Liver (tissue), 8 donors: ENCODE measurements at regions not wholly inside any gene's neighbourhood (a gene's known extent, or its start where the extent isn't known, plus 50 kb on each side); places are given as distances from the start of the nearest gene placed in this dataset.

Source experiments
- DNase-seq: peaks from one replicate; pipeline ENCODE4 v3.0.0-alpha.2; 2017; ENCODE audit warnings: low spot score
- H3K27ac ChIP-seq, 2 donors: one replicate each; pipeline ENCODE4 v1.7.0; 2013; ENCODE audit warnings: inconsistent platforms in 2 of 2, low read length in 2 of 2, control low read depth in 1 of 2, low read depth in 1 of 2, mild to moderate bottlenecking in 1 of 2
- H3K27me3 ChIP-seq, 4 donors: one replicate each; pipeline versions ENCODE4 v1.6.1 to v1.7.0; 2013; ENCODE audit warnings: low read length in 3 of 4, inconsistent platforms in 1 of 4, mild to moderate bottlenecking in 1 of 4, moderate library complexity in 1 of 4; ENCODE audit not compliant: control insufficient read depth in 4 of 4, insufficient read depth in 4 of 4
- H3K36me3 ChIP-seq, 4 donors: one replicate each; pipeline versions ENCODE4 v1.6.1 to v1.7.0; 2013; ENCODE audit warnings: low read length in 3 of 4, mild to moderate bottlenecking in 3 of 4, low read depth in 1 of 4, moderate library complexity in 1 of 4; ENCODE audit not compliant: control insufficient read depth in 4 of 4, insufficient read depth in 3 of 4
- H3K4me1 ChIP-seq, 4 donors: one replicate each; pipeline versions ENCODE4 v1.6.1 to v1.7.0; 2013; ENCODE audit warnings: low read length in 3 of 4, mild to moderate bottlenecking in 3 of 4, moderate library complexity in 1 of 4; ENCODE audit not compliant: control insufficient read depth in 4 of 4, insufficient read depth in 4 of 4
- H3K4me3 ChIP-seq, 3 donors: one replicate each; pipeline versions ENCODE4 v1.6.1 to v1.7.0; 2013; ENCODE audit warnings: low read length in 3 of 3, control low read depth in 1 of 3, low read depth in 1 of 3, mild to moderate bottlenecking in 1 of 3
- H3K9ac ChIP-seq, 2 donors: one replicate each; pipeline ENCODE4 v1.7.0; 2013; ENCODE audit warnings: low read length in 2 of 2, mild to moderate bottlenecking in 2 of 2, moderate library complexity in 2 of 2, control low read depth in 1 of 2, low read depth in 1 of 2
- H3K9me3 ChIP-seq, 4 donors: one replicate each; pipeline versions ENCODE4 v1.6.1 to v1.7.0; 2013; ENCODE audit warnings: low read length in 3 of 4; ENCODE audit not compliant: control insufficient read depth in 4 of 4
- EGR1 ChIP-seq, 2 donors: IDR thresholded peaks; 2 replicates each; pipeline ENCODE4 v1.6.1; 2016 to 2018; ENCODE audit warnings: antibody characterized with exemption in 2 of 2, low read depth in 2 of 2
- FOXA1 ChIP-seq: IDR thresholded peaks from 2 replicates; pipeline ENCODE4 v1.6.1; 2016; ENCODE audit warnings: antibody characterized with exemption
- FOXA2 ChIP-seq: IDR thresholded peaks from 2 replicates; pipeline ENCODE4 v1.6.1; 2016; ENCODE audit warnings: antibody characterized with exemption
- GABPA ChIP-seq, 2 donors: IDR thresholded peaks in 1 of 2; conservative IDR thresholded peaks in 1 of 2; 2 replicates each; pipeline ENCODE4 v1.6.1; 2016; ENCODE audit warnings: antibody characterized with exemption in 2 of 2, mild to moderate bottlenecking in 1 of 2, moderate library complexity in 1 of 2
- HNF4A ChIP-seq, 2 donors: conservative IDR thresholded peaks; 2 replicates each; pipeline ENCODE4 v1.6.1; 2016; ENCODE audit warnings: antibody characterized with exemption in 2 of 2, mild to moderate bottlenecking in 2 of 2
- HNF4G ChIP-seq: IDR thresholded peaks from 2 replicates; pipeline ENCODE4 v1.6.1; 2016; ENCODE audit warnings: antibody characterized with exemption
- JUND ChIP-seq, 2 donors: IDR thresholded peaks; 2 replicates each; pipeline ENCODE4 v1.6.1; 2016; ENCODE audit warnings: antibody characterized with exemption in 2 of 2
- NR2F2 ChIP-seq: IDR thresholded peaks from 2 replicates; pipeline ENCODE4 v1.6.1; 2016; ENCODE audit warnings: antibody characterized with exemption
- RAD21 ChIP-seq, 2 donors: IDR thresholded peaks; 2 replicates each; pipeline ENCODE4 v1.6.1; 2016; ENCODE audit warnings: antibody characterized with exemption in 2 of 2, mild to moderate bottlenecking in 2 of 2
- RXRA ChIP-seq, 2 donors: IDR thresholded peaks; 2 replicates each; pipeline ENCODE4 v1.6.1; 2017 to 2018; ENCODE audit warnings: antibody characterized with exemption in 2 of 2, mild to moderate bottlenecking in 1 of 2
- SP1 ChIP-seq: IDR thresholded peaks from 2 replicates; pipeline ENCODE4 v1.6.1; 2018; ENCODE audit warnings: antibody characterized with exemption, mild to moderate bottlenecking
- TAF1 ChIP-seq: conservative IDR thresholded peaks from 2 replicates; pipeline ENCODE4 v1.6.1; 2016; ENCODE audit warnings: antibody characterized with exemption, mild to moderate bottlenecking
- YY1 ChIP-seq: IDR thresholded peaks from 2 replicates; pipeline ENCODE4 v1.6.1; 2016; ENCODE audit warnings: antibody characterized with exemption, mild to moderate bottlenecking
- WGBS: extraction: QIAGEN DNeasy Blood & Tissue Kit; methylation state at CpG from one replicate; pipeline ENCODE4 v1.1.7; 2013; 5-methylcytosine and 5-hydroxymethylcytosine counted together
- TF ChIP-seq, protein P1 (sequence below): IDR thresholded peaks from 2 replicates; pipeline ENCODE4 v1.6.1; 2016; ENCODE audit warnings: antibody characterized with exemption, mild to moderate bottlenecking
- TF ChIP-seq, protein P2 (sequence below): fragments of 150-350 bp; IDR thresholded peaks from 2 replicates; pipeline ENCODE4 v1.5.1; 2017; ENCODE audit warnings: improper control_type of control experiment, low read depth, low read length; ENCODE audit not compliant: missing input control
- TF ChIP-seq, protein P3 (sequence below): IDR thresholded peaks from 2 replicates; pipeline ENCODE4 v1.6.1; 2016; ENCODE audit warnings: antibody characterized with exemption
- TF ChIP-seq, protein P4 (sequence below): IDR thresholded peaks from 2 replicates; pipeline ENCODE4 v1.6.1; 2016; ENCODE audit warnings: antibody characterized with exemption
- TF ChIP-seq, protein P5 (sequence below): IDR thresholded peaks from 2 replicates; pipeline ENCODE4 v1.6.1; 2016; ENCODE audit warnings: antibody characterized with exemption
- donor health status: healthy.
- donor health status: healthy.
- donor health status: healthy.
- donor health status: healthy.
- donor health status: healthy.

DNA sequence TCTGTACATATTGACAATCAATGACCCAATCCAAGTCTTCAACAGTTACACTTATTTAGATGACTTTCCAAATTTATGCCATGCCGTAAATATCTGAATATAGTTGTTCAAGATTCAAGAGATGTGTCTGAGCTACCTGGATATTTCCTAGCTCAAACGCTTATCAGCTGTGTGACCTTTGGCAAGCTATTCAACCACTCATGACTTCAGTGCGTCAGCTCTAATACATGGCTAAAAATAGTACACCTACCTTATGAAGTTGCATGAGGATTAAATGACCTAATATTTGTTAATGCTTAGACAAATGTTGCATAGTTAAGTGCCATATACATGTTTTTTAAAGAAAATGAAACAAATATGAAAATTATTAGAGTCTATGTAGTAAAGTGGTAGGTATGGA is 704.1 kb downstream of the OLFM4 start:
- Histone ChIP-seq H3K9me3 (no peaks in the 10 kb centered on the region), H3K27me3 (no peaks in the 10 kb centered on the region), H3K36me3 (no peaks in the 10 kb centered on the region), H3K4me3 (no peak overlapping the region), H3K4me1 (no peaks in the 10 kb centered on the region), H3K27ac (no peak overlapping the region), H3K9ac (no peak overlapping the region)
- TF ChIP-seq, protein P1, sequence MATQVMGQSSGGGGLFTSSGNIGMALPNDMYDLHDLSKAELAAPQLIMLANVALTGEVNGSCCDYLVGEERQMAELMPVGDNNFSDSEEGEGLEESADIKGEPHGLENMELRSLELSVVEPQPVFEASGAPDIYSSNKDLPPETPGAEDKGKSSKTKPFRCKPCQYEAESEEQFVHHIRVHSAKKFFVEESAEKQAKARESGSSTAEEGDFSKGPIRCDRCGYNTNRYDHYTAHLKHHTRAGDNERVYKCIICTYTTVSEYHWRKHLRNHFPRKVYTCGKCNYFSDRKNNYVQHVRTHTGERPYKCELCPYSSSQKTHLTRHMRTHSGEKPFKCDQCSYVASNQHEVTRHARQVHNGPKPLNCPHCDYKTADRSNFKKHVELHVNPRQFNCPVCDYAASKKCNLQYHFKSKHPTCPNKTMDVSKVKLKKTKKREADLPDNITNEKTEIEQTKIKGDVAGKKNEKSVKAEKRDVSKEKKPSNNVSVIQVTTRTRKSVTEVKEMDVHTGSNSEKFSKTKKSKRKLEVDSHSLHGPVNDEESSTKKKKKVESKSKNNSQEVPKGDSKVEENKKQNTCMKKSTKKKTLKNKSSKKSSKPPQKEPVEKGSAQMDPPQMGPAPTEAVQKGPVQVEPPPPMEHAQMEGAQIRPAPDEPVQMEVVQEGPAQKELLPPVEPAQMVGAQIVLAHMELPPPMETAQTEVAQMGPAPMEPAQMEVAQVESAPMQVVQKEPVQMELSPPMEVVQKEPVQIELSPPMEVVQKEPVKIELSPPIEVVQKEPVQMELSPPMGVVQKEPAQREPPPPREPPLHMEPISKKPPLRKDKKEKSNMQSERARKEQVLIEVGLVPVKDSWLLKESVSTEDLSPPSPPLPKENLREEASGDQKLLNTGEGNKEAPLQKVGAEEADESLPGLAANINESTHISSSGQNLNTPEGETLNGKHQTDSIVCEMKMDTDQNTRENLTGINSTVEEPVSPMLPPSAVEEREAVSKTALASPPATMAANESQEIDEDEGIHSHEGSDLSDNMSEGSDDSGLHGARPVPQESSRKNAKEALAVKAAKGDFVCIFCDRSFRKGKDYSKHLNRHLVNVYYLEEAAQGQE, result no peak
- no peak for TF ChIP-seq RAD21 (IDR thresholded peaks at IDR 0.05)
- TF ChIP-seq TAF1, result no peak
- no peak for TF ChIP-seq JUND (IDR thresholded peaks at IDR 0.05)
- TF ChIP-seq, protein P2, sequence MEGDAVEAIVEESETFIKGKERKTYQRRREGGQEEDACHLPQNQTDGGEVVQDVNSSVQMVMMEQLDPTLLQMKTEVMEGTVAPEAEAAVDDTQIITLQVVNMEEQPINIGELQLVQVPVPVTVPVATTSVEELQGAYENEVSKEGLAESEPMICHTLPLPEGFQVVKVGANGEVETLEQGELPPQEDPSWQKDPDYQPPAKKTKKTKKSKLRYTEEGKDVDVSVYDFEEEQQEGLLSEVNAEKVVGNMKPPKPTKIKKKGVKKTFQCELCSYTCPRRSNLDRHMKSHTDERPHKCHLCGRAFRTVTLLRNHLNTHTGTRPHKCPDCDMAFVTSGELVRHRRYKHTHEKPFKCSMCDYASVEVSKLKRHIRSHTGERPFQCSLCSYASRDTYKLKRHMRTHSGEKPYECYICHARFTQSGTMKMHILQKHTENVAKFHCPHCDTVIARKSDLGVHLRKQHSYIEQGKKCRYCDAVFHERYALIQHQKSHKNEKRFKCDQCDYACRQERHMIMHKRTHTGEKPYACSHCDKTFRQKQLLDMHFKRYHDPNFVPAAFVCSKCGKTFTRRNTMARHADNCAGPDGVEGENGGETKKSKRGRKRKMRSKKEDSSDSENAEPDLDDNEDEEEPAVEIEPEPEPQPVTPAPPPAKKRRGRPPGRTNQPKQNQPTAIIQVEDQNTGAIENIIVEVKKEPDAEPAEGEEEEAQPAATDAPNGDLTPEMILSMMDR, result no peak
- TF ChIP-seq, protein P3, sequence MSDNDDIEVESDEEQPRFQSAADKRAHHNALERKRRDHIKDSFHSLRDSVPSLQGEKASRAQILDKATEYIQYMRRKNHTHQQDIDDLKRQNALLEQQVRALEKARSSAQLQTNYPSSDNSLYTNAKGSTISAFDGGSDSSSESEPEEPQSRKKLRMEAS, result no peak
- no peak for TF ChIP-seq HNF4G
- TF ChIP-seq HNF4A (conservative IDR thresholded peaks at IDR 0.05), result no peak
- TF ChIP-seq FOXA1, result no peak
- TF ChIP-seq, protein P4, sequence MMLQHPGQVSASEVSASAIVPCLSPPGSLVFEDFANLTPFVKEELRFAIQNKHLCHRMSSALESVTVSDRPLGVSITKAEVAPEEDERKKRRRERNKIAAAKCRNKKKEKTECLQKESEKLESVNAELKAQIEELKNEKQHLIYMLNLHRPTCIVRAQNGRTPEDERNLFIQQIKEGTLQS, result no peak
- no peak for TF ChIP-seq EGR1 (IDR thresholded peaks at IDR 0.05; ENCODE audit: low read depth in 2 of 2)
- TF ChIP-seq SP1, result no peak
- no peak for TF ChIP-seq FOXA2
- TF ChIP-seq, protein P5, sequence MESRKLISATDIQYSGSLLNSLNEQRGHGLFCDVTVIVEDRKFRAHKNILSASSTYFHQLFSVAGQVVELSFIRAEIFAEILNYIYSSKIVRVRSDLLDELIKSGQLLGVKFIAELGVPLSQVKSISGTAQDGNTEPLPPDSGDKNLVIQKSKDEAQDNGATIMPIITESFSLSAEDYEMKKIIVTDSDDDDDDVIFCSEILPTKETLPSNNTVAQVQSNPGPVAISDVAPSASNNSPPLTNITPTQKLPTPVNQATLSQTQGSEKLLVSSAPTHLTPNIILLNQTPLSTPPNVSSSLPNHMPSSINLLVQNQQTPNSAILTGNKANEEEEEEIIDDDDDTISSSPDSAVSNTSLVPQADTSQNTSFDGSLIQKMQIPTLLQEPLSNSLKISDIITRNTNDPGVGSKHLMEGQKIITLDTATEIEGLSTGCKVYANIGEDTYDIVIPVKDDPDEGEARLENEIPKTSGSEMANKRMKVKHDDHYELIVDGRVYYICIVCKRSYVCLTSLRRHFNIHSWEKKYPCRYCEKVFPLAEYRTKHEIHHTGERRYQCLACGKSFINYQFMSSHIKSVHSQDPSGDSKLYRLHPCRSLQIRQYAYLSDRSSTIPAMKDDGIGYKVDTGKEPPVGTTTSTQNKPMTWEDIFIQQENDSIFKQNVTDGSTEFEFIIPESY, result no peak
- no peak for TF ChIP-seq RXRA (IDR thresholded peaks at IDR 0.05)
- no peak for TF ChIP-seq GABPA (IDR thresholded peaks at IDR 0.05 in 1 of 2, conservative IDR thresholded peaks at IDR 0.05 in 1 of 2)
- no peak for DNase-seq
- WGBS, result 66% methylated on average over 3 of the region's 3 CpGs

DNA sequence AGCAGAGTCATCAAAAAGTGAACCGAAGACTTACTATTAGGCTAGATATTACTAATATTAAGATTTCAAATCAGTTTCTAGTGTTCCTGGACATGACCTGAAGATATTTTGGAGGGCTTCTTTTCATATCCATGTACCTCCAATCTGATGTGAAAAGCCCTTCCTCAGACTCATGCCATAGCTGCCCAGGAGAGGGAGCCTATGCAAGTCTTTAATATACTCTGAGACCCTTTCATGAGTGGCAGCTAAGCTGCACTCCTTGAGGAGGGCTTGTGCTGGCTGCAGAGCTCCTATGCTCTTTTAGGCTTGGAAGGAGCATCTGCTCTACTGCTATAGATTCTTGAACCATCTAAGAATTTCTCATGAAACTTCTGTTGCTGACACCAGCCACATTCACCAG is 715.3 kb downstream of the OLFM4 start:
- peaks cover 0 to 1% (median 0%) of the 10 kb centered on the region in 4 donors for H3K9me3 ChIP-seq
- no peak for DNase-seq
- no peaks in the 10 kb centered on the region for H3K27me3 ChIP-seq
- no peak overlapping the region for H3K27ac ChIP-seq
- no peak overlapping the region for H3K4me3 ChIP-seq
- TF ChIP-seq NR2F2 (no peak), TAF1 (no peak), RAD21 (IDR thresholded peaks at IDR 0.05) (no peak), FOXA2 (no peak), SP1 (no peak), YY1 (no peak), FOXA1 (no peak), HNF4G (no peak), GABPA (IDR thresholded peaks at IDR 0.05 in 1 of 2, conservative IDR thresholded peaks at IDR 0.05 in 1 of 2) (no peak), JUND (IDR thresholded peaks at IDR 0.05) (no peak), EGR1 (IDR thresholded peaks at IDR 0.05; ENCODE audit: low read depth in 2 of 2) (no peak), HNF4A (conservative IDR thresholded peaks at IDR 0.05) (no peak), RXRA (IDR thresholded peaks at IDR 0.05) (no peak)
- TF ChIP-seq, protein P4, result no peak
- TF ChIP-seq, protein P3, result no peak
- TF ChIP-seq, protein P2, result no peak
- TF ChIP-seq, protein P5, result no peak
- no peaks in the 10 kb centered on the region for H3K36me3 ChIP-seq
- H3K9ac ChIP-seq, result no peak overlapping the region
- WGBS, result 89% methylated on average over 1 of the region's 1 CpG
- H3K4me1 ChIP-seq, result no peaks in the 10 kb centered on the region
